GM21447 (cell line): ENCODE measurements at regions not wholly inside any gene's neighbourhood (a gene's known extent, or its start where the extent isn't known, plus 50 kb on each side); places are given as distances from the start of the nearest gene placed in this dataset.

Source experiments
- ATAC-seq: cut with Tn5 transposase; IDR thresholded peaks from one replicate; pipeline ENCODE4 v1.9.1; 2021; ENCODE audit not compliant: unreplicated experiment

DNA sequence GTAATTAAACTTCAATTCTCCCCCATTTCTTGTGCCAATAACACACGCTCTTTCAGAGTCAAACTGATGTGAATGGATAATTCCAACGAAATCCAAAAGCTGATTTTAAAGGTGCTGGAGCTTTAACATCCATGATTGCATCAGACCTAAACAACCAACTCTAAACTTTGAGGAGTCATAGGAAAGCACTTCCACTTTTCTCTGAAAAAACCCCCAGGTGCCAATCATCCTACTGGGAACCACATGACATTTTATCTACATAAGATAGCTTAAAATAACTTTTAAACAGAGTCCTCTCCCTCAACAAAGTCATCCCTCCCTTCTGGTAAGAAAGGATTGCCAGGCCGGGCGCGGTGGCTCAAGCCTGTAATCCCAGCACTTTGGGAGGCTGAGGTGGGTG is 167.7 kb upstream of the PDE10A start:
- no peak for ATAC-seq

DNA sequence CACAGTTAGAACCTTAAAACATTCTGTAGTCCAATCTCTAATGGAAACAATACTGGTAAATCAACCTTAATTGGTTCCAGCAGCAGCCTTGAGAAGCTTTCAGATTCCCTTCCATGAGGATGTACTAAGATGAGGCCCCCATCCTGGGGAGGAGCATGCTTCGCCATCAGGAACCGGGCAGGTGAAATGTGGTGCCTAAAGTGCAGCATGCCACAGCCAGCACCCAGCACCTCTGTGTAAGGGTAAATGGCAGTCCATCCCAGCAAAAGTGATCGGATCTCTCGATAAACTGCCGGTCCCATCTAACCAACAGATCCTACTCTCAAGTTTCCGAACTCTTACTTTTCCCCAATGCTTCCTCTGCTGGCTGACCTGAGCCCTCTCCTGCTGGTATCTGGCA is 166.3 kb upstream of the PDE10A start:
- ATAC-seq, result no peak

DNA sequence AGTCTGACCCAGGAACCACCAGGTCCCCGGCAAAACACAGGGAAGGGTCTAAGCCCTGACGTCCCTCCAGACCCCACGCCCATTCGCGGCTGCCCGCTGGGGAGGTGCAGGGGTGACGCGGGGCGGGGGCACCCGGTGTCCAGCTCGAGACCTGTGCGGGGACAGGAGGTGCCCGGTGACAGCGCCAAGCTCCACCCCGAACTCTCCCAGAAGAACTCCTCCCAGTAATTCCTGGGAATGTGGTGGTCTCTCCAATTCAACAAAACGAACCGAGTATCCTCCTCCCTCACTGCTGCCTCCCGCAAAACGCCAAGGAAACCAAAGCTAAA is 164.1 kb upstream of the PDE10A start:
- no peak for ATAC-seq

DNA sequence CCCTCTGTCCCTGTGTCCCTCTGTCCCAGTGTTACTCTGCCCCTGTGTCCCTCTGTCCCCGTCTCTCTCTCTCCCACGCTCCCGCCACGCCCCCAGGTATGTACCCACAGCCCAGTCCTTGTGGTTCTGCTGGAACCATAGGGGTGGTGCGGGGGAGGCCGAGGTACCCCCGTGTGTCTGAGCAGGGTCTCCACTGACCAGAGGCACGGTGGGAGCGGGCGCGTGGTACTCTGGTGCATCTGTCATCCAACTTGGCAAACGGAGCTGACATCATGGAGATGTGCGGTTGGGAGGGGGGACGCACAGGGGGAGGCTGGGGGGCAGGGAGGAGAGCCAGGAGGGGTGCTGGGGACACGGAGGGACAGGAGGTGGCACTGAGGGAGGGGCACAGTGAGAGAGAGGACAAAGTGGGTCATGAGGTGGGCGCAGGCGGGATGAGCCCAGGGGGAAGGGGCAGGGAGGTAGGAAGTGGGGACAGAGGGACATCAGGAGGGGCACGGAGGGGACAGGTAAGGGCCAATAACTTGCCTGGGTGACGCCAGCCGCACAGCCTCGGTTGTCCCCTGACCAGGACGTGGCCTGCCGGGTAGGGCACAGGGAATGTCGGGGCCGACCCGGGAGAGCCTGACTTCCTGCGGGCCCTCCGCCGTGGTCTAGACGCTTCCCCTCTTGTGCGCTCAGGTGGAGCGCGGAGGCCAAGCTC is 163.6 kb upstream of the PDE10A start:
- ATAC-seq, result no peak

DNA sequence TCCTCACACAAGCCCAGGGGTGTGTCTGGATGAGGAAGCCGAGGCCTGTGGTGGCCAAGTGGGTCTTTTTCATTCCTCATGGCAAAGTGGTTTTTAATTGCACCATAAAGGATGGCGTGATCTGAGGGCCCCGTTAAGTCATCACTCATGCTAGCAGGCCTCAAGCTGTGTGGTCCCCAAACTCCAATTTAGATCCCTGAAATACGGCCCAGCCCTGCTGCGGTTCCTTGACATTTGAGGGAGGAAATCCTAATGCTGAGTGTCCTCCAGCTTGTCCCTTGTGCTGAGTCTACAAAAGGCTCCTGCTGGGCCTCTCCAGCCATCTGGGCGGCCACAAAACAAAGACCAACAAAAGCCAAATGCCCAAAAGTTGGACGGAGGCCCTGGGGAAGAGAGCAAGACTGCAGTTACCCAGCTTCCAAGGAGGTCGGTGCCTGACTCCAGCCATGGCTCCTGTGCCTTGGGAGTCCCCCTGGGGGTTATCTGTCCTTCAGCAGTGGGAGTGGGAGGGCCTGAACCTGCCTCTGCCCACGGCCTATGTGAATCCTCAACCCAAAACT is 162.3 kb upstream of the PDE10A start:
- no peak for ATAC-seq

DNA sequence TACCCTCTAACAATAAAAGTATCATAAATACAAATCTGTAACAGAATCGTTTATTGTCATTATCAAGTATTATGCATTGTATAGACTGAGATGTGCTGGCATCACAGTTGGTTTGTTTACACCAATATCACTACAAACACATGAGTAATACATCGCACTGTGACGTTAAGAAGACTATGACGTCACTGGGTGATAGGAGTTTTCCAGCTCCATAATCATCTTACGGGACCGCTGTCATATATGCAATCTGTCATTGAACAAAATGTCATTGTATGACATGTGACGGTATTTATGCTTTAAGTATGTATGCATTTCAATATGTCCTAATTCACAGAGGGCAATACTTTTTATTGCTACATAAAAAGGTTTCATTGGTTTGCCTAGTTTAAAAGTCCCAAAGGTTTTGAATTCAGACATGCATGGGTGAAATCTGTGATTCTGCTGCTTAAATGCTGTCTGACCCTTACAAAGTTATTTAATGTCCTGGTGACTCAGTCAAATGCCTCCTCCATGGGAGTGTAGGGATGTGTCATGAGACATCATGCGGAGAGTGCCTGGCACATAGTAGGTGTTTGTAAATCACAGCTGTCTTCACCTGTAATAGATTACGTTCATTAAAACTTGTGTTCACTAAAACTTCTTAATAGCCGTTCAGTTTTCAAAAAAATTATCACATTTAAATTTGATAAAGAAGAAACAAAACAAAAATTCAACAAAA is 160.7 kb upstream of the PDE10A start:
- ATAC-seq, result no peak

DNA sequence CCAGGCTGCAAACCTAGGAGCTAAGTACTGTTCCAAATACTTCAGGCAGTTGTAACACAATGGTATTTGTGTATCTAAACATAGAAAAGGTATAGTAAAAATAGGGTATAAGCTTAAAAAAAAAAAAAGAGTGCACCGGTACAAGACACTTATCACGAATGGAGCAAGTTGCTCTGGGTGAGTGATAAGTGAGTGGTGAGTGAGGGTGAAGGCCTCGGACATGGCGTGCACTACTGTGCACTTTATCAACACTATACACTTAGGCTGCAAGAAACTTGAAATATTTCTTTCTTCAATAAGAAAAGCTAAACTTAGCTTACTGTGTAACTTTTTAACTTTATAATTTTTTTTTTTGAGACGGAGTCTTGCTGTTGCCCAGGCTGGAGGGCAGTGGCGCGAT is 159.5 kb upstream of the PDE10A start:
- no peak for ATAC-seq

DNA sequence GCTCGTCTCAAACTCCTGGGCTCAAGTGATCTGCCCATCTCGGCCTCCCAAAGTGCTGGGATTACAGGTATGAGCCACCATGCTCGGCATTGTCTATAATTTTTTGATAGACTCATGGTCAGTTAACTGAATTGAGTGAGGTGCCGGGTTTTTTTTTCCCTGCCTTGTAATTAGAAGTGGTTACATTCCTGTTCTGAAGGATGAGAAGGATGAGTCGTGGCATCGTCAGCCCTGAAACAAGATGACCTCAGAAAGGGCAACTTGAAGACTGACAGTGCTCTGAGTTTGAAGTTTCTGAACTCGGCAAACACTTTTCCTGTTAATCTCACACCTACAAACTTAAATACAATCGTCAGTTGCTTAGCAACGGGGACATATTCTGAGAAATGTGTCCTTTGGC is 158.7 kb upstream of the PDE10A start:
- ATAC-seq, result no peak

DNA sequence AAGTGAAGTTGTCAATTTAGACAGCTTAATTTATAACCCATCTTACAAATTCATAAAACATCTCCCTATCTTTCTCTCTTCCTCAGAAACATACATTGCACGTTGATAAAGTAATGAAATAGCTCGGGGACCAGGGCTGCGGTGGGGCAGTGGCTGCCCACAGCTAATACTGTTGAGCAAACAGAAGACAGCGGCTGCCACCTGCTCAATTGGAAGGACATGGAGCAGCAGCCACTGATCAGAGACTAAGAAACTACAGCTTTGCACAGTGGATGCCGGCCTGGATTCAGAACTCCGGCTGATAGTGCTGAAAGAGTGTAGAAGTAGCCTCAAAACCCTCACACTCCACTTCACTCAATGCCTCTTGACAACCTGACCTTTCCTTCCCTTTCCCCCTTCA is 157.9 kb upstream of the PDE10A start:
- ATAC-seq, result no peak

DNA sequence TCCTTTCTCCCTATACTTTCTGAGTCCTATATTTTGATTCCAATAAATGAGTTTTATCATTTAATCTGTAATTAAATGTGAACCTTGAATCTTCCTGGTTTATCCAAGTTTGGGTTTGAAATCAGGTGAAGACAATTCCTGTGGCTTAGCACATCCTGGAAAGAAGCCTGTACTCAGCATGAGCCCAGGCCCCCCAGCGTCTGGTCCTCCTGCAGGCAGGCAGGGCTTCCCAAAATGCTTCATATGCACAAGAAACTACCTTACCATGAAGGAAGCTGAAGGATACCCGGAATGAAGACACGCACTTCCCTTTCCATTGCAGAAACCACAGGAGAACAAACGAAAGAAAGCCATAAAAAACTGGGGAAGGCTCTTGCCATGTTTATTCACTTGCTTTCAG is 157.4 kb upstream of the PDE10A start:
- ATAC-seq, result no peak

DNA sequence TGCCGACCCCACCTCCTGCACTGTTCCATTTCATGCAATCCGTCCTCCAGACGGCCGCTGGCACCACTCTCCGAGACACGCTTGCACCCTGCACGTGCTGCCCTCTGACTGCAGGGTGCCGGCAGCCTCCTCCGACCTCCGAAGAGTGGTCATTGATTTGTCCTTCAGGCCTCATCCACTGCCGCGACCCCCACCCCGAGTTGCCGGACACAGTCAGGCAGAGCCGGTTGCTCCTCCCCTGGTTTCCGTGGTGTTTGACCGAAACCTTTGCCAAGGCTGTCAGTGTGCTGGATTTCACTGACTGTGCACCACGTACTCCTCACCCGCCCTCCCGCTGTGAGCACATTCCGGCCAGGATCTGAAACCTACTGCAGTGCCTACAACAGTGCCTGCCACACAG is 156.4 kb upstream of the PDE10A start:
- ATAC-seq, result no peak

DNA sequence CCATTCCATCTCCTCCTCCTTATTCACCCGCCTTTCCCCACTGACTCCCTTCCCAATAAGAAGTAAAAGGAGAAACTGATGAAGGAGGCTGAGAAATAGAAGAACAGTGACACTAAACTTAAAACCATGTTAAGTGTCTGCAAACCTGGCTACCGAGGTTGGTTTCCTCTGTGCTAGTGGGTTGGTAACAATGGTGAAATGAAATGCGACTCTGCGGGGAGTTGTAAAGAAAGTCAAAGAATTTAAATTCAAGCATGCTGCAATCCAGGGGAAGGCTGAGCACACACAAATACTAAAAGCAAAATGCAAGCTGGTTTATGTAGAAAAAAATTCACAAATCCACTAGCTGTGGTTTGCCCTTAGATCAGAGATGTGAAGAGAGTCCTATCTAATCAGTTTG is 155.2 kb upstream of the PDE10A start:
- ATAC-seq, result no peak

DNA sequence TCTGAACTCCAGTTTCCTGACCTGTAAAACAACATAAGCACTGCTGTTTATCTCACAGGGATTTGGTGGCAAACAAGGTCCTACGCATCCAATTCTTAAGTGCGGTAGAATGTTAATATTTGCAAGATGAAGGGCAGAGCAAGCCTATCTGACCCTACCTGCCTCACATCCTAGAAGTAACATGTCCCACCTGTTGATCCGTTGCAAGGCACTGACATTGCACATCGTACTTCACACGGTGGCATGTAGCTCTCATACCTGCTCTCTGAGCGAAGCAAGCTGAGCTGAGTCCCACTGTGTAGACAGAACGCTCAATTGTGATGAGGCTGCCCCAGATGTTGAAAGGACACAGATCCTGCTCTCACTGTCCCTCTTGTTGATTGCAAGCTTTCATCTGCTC is 154.7 kb upstream of the PDE10A start:
- ATAC-seq, result no peak

DNA sequence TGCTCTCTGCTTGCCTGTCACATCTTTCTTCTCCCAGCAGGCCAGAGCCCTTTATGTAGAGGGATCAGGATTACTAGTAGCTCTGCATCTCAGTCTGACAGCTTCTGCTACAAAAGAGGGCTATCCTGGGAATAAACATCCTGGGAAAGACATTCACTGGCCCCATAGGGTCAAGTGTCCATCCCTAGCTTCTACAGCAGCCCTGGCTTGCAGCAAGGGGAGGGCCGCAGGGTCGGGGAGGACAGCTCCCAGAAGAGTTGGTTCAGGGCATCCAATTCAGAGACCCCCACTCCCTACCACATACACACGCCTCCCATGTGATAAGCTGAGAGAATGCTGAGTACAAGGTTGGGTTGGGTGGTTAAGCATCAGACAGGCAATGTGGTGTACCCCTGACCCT is 154.1 kb upstream of the PDE10A start:
- no peak for ATAC-seq

DNA sequence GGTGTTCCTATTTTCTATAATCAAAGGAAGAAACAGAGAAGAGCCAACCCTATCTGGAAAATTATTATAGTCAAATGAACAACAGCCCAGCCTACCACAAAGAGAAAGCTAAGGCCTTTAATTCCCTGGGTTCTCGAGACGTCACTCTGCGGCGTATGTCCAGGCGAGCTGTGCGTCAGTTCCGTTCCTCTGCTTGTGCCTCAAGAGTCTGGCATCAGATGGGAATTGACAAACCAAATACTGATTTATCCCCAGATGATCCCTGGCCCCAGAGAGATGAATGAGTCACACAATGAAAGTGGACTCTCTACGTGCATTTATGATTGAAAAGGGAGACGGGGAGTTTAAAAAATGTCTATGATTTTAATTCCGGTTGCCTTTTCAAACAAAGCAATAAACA is 151.6 kb upstream of the PDE10A start:
- no peak for ATAC-seq

DNA sequence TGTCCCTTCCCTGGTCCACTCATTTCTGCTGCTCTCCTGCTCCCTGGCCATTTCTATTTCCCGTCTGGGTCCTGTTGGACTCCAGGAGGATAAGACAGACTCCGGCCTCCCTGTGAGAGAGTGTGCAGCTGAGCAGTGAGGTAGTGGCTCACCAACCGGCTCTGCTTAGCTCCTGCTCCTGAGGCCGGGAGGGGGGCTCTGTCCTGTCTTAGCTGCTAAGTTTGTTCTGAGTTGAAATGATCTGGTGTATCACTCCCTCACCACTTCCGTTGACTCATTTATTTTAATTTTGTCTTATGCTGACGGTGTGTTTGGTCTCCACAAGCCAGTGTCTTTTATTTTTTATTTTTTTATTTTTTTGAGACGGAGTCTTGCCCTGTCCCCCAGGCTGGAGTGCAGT is 148.5 kb upstream of the PDE10A start:
- no peak for ATAC-seq

DNA sequence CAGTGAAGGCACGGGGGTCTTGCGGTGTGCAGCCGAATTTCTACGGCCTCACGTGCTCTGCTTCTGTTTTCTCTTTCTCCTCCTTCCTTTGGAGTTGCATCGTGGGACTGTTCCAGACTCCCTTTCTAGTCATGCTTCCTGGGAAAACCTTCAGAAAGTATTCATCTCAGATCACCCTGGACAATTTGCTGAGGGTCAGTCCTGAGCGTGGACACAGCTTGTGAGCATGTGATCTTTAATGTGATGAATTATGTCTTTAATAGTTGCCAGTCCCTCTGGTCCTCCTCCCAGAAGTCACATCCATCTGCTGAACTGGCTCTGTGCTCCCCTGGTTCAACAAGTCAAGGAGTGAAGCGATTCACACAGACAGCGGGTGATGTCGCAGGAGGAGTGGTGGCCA is 145.0 kb upstream of the PDE10A start:
- no peak for ATAC-seq

DNA sequence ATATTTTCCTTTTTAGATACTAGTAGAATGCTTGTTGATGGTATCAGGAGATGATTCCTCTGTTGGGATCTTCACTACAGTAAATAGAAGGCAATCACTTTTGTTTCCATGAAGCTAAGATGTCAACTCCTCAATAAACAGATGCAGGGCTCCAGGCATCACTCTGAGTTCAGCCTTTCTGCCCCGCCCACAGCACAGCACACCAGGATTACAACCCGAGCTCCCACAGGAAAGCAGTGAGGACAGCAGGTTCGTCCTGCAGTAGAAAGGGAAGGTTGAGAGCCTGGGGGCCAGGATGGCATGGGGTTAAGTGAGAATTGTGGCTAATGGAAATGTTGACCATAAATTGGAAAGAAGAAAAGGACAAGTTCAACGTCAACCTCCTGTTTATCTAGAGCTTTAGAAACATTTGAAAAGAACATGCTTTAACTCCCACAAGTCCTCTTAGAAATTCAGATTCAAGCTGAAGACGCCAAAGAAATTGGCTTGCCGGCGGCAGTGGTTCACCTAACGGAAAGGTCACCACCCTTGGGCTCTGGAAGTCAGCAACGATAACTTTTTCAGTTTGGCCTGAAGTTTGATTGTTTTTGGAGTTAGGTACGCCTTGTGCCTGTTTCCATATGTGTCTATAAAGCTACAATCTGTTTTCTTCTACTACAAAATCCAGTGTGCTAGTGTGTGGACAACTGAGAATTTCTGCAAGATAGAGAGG is 144.4 kb upstream of the PDE10A start:
- no peak for ATAC-seq

DNA sequence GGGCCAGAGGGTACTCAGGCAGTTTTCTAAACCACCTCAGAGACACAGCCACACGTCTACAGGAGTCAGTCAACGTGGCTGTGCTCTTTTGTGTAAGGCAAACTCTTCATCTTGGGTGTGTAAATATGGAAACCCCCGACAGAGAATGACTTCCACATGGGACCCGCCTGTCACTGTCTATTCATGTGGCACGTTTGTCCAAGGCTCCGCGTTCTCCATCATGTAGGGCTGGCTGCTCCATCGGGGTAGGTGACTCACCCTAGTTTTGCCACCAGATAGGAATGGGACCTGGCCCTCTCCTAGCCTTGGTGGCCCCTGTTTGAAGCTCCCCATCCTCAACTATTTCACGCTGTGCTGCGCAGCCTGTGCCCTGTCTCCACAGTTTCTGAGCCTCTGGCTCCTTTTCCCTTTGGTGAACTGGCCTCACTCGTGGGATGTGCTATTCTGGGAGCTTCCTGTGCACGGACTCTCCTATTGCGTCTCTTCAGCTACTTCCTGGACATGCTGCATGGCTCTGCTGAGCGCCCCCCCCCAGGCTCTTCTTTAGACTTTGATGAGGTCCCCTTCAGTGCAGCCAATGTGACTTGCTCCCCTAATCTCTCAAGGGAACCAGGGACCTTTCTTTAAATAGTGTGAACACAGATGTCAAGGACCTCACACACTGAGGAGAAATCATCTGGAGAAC is 143.2 kb upstream of the PDE10A start:
- ATAC-seq, result no peak

DNA sequence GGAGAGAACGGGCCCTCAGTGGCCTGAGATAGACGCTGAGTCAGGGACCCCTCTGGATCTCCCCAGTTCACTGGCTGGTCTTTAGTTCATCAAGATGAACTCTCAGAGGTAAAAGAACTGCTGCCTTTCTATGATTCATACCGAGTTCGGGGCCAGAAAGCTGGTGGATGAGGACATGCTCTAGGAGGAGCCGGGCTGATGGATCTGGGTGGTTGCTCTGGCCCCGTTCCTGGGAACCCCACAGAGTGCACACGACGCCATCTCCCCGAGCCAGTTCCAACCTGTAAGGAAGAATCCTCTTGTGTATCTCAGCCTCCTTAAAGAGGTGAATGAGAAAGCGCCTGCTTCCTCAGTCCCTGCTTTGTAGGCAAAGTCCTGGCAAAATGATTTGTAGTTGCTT is 142.6 kb upstream of the PDE10A start:
- ATAC-seq, result no peak

DNA sequence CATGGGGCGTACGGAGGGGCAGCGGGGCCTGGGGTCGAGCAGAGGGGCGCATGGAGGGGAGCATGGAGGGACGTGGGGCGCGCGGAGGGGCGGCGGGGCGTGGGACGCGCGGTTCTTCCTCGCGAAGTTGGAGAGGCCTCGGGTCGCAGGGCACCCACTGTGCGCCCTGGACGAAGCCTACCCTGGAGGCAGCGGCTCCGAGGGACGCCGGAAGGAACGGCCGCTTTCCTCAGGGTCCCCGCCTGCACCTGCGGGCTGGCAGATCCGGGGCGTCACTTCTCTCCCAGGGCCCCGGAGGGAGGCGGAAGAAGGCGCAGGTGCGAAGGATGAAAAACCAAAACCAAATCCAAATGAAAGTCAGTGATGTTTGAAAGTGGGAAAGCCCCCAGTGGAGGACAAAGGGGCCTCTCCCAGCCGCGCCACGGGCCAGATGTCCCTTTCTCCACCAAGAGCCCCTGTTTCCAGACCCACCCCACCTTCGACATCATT is 142.1 kb upstream of the PDE10A start:
- ATAC-seq, result no peak
